T-helper 2 cell treated with Interferon-gamma antibody and Interleukin-4, amounts not matched to agents 100 ng/mL and 5 ng/mL, for 36 hours (primary cell): ENCODE measurements at regions not wholly inside any gene's neighbourhood (a gene's known extent, or its start where the extent isn't known, plus 50 kb on each side); places are given as distances from the start of the nearest gene placed in this dataset.

Source experiments
- intact Hi-C: fragments of 100-400 bp; cut with micrococcal nuclease; formaldehyde crosslinking; loops from one replicate; pipeline ENCODE4 v1.15.1; 2023

DNA sequence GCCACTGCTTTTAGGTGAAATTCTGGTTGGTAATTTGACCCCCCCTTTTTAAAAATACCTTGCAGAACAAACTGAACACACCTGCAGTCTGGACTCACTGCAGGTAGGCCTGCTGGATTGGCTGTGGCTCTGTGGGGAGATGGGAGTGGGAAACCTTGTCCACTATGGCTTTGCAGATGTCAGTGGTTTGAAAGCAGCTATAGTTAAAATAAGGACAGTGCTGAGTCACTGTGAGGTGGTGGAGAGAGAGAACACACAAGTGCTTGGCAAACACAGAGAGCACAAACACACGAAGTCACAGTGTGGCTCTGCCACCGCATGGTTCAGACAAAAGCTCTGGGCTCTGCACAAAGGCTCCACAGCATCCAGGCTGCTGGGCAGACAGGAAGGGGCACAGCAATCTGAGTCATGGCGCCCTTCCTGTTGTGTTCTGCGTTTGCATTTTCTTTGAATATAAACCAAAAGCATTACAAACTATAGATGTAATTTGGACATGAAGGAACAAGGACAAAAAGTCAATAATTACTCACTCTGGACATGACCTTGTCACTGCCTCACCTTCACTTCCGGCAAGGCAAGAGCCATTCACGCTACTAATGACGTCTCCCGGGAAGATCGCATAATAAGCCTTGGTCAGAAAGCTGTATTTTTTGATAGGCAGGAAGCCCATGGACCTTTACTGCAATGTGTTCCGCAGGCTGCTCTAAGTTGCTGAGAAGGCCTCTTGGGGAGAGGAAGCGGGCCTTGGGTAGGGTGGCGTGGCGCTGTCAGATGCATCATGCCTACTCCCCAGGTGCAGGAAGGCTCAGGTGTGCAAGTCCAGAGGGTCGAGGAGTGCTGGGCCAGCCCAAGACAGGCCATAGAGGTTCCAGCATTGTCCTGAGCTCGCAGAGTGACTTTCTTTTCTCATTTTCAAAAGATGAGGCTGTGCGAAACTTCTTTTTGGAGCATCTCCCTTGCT, 60.1 kb upstream of the MED9 start:
- intact Hi-C loops: no loop called here

DNA sequence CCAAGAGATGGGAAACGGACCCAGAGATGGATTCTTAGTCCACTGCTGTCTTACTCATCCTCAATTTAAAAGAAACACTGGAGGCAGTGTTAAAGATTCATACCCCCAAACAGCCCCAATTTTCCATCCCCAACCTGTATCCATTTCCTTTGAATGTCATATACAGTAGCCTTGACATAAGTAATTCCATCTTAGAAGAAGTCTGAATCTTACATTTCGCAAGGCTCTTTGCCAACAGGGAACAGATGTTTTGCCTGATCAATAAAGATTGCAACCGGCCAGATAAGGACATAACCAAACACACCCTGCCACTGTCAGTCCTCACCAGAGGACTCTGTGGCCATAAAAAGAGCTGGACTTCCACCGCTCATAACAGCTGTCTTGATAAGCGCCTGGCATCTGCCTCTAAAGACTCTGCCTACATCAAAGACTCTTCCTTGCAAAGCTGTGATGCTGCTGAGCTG, 59.0 kb upstream of the MED9 start:
- intact Hi-C loops: no loop called here

DNA sequence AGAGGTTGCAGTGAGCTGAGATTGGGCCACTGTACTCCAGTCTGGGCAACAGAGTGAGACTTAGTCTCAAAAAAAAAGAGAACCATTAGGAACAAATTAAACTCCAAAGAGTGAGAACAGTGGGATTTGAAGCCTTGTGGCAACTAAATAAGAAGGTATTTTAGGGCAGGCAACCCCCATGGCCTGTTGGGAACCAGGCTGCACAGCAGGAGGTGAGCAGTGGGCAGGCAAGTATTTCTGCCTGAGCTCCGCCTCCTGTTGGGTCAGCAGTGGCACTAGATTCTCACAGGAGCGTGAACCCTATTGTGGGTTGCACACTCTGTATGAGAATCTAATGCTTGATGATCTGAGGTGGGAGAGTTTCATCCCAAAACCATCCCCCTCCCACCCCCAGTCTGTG, 57.6 kb upstream of the MED9 start:
- intact Hi-C loops: no loop called here

DNA sequence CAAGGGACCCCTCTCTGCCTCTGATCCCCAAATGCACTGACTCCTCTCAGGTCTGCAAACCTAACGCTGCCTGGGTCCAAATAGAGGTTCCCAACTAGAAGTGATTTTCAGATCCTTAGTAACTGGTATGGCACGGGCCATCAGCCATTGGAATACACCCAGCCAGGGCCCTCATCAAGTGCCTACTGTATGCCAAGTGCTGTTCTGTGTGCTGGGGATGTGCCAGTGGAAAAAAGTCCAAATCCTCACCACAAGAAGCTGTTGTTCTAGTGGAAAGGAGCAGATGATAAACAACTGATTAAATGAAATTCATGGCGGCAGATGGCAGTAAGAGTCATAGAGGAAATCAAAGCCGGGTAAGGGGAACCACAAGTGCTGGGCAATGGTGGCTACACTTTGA, 57.2 kb upstream of the MED9 start:
- intact Hi-C loops: no loop called here

DNA sequence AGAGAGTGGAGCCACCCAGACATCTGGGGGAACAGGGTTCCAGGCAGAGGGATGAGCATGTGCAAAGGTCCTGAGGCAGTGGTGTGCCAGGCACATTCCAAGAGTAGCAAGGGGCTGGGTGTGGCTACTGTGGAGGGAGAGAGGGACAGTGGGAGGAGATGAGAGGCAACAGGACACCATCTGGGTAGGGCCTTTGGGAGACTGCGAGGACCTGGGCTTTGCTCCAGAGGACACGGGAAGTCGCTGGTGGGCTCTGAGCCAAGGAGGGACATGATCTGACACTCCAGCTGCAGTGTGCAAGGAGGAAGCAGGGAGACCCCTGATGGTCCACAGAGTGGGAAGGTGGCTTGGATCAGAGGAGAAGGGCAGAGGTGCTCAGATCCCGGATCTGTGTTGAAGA, 56.7 kb upstream of the MED9 start:
- intact Hi-C loops: no loop called here

DNA sequence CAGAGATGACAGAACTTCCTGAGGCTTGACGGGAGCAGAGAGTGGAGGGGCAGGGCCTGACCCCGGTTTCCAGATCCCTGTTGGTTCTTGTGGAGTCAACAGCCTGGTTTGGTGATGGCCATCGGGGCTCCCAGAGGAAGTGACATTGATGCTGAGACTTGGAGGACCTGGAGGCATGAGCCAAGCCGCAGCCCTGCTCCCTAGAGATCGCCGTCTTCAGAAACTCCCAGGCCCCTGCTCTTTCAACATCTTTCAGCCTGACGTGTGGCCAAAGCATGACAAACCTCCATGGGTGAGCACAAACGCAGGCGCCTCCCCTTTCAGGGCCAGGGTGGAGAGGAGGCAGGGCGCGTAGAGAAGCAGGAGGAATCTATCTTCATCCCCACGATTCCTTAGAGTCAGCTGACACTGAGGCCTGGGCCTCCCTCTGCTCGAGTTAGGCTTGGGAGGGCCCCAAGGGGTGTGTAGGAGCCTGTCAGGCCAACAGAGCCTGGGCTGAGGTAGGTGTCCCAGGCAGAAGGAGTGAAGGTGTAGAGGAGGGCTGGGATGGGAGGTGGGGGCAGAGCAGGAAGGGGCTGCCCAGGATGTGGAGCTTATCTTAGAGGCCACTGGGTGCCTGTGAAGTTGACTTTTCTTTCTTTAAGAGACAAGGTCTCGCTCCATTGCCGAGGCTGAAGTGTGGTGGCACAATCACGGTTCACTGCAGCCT, 56.1 kb upstream of the MED9 start:
- intact Hi-C loops: no loop called here

DNA sequence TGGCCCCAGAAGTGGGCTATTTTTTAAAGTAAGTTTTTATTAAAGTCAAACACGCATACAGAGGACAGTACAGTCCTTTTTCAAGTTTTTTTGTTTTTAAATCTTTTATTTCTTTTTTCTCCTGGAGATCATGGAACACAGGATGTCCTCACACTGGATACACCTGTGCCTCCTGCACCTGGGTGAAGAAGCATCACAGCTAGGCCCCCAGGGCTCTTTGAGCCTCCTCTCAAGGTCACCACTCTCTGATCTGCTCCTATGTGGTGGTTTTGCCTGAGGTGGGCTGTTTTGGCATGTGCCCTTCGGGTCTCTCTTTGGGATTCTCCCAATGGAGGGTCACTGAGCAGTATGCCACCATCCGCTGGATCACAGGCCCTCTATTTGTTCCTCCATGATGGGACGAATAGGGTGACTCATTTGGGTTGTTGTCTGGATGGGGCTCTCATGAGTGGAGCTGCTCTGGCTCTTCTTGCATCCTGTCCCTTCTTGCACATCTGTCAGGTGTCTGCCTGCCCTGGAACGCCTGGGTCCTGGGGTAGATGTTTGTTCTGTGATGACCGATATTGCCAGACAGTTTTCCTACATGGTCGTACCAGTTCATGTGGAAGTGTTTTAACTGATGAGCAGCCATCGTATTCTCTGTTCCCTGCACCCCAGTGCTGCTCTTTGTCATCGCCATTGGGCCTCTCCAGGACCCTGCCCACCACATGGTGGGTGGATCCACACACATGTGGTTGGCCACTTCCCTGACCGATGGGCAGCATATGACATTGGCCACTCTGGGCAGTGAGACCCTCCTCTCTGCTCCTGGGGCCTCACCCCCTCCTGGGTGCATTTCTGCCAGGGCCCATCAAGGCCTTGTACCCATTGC, 55.2 kb upstream of the MED9 start:
- intact Hi-C loops: no loop called here

DNA sequence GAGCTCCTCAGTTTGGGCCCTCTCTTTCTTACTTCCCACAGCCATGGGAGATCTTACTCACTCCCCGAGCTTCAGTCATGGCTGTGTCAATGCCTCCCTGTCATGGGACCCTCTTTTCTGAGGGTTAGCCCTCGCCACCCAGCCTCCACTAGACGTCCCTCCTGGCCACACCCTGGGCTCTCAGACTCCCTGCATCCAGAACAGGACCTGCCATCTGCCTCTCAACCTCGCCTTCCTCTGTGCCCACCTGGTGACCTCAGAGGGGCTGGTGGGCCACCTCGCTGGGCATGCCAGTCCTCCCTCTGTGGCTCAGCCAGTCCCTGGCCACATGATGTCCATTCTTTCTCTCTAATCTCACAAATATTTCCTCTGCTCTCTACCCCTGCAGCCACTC, 54.6 kb upstream of the MED9 start:
- intact Hi-C loops: no loop called here

DNA sequence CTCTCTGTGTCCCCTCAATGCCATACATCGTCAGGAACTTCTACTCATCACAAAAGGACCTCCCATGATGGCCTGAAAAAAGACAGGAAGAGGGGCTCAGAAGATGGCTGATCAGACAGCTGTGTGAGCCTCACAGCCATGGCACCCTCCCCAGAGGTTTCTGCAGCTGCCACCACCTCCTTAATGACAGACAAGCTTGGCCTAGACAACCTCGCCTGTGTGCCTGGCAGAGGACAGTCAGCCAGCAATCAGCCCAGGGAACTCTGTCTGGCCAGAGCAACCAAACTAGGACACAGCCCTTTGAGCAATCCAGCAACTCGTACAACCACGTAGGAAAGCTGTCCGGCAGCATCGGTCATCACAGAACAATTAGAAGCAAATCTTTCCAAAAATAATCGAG, 54.2 kb upstream of the MED9 start:
- intact Hi-C loops: no loop called here

DNA sequence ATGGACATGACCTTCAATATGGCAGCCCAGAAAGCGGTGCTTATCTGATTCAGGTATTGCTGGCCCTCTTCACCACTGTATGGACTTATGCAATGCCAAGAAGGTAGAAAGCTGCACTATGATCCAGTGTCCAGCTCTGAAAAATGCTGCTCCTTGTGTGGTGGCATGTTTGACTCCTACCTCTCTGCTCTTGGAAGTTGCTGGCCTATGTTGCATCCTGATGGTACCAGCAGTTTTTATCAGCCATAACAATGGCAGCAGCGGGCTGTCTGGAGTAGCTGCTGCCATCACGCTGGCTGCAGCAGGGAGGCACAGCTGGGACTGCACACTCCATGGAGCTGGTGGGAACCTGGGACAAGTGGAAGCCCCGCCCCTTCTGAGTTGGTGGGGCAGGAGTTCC, 53.1 kb upstream of the MED9 start:
- intact Hi-C loops: no loop called here

DNA sequence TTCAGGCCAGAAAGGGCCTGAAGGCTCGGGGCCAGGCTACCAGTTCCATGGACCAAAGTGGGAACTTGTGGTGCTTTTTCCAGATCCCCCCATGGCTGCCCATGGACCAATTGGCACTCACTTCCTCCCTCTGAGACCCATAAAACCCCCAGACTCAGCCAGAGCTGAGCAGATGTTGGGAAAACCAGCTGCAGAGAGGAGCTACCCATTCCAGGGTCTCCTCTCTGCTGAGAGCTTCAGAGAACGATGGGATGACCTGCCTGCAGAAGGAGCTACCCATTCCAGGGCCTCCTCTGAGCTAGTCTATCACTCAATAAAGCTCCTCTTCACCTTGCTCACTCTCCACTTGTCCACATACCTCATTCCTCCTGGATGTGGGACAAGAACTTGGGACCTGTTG, 52.2 kb upstream of the MED9 start:
- intact Hi-C loops: no loop called here

DNA sequence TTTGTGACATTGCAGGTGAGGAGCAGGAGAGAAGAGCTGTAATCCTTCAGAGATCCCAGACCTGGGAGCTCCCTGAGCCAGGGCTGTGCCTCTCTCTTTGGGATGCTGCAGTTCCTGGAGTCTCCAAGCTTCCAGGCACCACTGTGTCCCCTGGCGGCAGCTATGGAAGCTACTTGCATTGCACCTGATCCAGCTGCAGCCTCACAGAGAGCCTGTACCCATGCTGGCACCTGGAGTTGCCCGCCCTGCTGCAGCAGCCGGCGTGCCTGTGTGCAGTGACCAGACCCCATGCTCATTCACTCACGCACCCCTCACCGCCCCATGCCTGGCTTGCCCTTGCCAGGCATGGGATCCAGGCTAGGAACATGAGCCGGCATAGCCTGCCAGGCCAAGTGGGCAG, 51.8 kb upstream of the MED9 start:
- intact Hi-C loops: no loop called here

DNA sequence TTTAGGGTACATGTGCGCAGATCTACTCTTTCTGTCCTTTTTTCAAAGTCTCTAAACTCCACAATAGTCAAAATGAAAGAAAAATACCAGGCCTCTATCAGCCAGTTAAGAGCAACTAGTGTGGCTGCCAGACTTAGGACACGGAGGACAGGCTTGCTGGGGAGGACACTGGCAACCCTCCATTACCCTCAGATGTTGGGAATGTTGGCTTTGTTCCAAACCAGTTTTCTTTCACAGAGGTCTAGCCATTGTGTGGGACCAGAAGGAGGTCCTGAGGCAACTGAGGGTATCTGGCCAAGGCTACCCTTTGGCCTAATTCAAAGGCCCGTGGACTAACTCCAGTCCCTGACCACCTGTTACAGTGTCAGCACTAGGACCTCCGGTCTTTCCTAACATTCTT, 51.2 kb upstream of the MED9 start:
- intact Hi-C loops: no loop called here

DNA sequence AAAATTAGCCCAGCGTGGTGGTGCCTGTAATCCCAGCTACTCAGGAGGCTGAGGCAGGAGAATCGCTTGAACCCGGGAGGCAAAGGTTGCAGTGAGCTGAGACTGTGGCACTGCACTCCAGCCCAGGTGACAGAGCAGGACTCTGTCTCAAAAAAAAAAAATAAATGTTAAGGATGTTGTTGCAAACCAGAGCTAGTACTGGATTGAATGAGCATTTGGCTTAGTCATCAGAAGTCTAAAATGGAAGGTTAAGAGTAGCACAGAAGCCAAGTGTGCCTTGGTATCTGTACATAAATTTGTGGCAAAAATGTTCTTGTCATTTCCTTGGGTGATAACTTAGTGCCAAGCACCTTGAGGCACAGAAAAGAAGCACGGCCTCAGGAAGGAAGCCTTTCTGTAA, 50.6 kb upstream of the MED9 start:
- intact Hi-C loops: no loop called here
